Suppressor macrophage treated with lipopolysaccharide for 1 hour (primary cell): ENCODE measurements at regions not wholly inside any gene's neighbourhood (a gene's known extent, or its start where the extent isn't known, plus 50 kb on each side); places are given as distances from the start of the nearest gene placed in this dataset.
"Not testable (repeated sequence)": the region's sequence is repeated elsewhere in the genome, so short reads cannot be mapped to it uniquely, and the experiment has no call there.

Experiments used
- DNase-seq, 3 donors: peaks; one replicate each; pipeline ENCODE4 v3.0.0-alpha.2; 2020 to 2022

DNA sequence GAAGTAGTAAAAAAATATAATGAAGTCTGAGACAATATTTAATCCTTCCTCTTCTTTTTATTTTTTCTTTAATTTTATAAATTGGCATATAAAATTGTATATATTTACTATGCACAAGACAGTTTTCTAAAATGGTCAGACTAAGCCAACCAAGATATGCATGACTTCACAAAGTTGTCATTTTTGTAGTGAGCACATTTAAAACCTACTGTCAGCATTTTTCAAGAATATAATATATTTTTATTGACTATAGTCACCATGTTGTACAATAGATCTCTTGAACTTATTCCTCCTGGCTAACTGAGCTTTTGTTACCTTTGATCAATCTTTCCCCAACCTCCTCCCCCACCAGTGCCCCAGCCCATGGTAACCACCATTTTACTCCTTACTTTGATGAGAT is 129.2 kb downstream of the ATP6V1G3 start:
- DNase-seq = no peak

DNA sequence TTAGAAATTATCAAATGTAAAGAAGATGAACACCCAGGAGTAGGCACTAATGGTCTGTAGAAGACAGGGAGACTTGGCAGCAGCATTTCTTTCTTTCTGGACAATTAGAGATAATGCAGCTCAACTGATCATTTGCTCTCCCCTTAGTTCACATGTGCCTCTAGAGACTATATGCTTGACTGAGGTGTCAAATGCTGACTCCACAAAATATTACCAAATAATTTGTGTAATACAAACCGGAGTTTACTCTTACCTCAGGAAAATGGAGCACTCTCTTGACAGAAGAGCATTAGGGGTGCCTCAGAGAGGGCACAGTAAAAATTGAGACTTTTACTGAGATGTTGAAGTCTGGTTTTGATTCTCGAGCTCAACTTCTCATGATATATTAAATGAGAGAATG is 131.8 kb downstream of the ATP6V1G3 start:
- DNase-seq = no peak

DNA sequence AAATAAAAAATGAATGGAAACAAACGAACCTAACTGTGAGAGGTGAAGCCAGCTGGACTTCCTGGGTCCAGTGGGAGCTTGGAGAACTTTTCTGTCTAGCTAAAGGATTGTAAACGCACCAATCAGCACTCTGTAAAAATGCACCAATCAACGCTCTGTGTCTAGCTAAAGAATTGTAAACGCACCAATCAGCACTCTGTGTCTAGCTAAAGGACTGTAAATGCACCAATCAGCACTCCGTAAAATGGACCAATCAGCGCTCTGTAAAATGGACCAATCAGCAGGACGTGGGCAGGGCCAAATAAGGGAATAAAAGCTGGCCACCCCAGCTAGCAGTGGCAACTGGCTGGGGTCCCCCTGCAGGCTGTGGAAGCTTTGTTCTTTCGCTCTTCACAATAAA is 135.8 kb downstream of the ATP6V1G3 start:
- not testable (repeated sequence) for DNase-seq

DNA sequence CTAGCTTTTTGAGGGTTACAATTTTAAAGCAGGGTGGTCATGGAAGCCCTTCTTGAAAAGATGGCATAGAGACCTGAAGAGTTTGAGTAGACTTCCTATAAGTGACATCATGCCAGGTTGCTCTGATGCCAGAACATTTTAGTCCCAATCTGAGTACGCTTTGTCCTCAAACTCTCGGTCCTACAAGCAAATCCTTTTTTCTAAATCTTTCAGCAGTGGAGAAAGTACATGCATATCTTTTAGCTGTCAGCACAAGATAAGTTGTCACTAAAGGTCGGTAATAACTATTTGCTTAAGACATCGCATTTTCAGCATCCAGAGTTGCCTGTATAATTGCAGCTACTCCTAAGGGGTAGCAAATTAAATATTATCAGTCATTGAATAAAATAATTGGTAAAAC is 140.4 kb downstream of the ATP6V1G3 start:
- no peak for DNase-seq

DNA sequence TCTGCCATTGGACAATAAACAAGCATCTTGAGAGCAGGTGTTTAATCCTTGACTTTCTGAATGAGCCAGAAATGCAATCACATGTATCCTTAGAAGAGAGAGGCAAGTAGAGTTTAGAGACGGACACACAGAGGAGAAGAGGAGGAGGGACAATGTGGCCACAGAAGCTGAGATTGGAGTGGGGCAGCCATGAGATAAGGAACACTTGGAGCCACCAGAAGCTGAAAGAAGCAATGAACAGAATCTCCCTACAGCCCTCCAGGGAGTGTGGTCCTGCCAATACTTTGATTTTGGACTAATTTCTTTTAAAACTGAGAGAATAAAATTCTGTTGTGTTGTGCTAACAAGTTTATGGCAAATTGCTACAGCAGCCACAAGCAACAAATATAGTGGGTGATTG is 141.0 kb downstream of the ATP6V1G3 start:
- DNase-seq = no peak

DNA sequence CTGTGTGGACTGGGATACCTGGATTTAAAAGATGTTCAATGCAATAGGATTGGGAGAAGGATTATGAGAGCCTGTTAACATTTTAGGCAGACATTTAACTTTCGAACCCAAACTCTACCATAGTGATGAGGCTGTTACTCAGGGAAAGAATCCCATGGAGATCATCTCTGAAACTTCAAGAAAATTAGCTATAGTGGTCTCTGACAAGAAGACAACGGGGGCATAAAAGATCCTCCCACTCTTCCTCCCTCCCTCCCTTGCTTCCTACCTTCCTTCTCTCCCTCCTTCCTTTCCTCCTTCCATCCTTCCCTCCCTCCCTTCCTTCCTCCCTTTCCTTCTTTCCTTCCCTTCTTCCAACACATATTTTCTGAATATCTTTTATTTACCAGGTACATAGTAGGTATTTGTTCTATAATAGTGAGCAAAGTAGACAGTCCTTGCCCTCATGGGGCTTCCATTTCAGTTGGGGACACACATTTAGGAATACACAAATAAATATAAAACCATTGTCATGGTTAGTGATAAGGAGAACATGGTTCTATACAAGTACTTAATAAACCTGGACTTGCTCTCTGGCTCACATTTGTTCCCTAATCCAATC is 143.2 kb downstream of the ATP6V1G3 start:
- DNase-seq = no peak

DNA sequence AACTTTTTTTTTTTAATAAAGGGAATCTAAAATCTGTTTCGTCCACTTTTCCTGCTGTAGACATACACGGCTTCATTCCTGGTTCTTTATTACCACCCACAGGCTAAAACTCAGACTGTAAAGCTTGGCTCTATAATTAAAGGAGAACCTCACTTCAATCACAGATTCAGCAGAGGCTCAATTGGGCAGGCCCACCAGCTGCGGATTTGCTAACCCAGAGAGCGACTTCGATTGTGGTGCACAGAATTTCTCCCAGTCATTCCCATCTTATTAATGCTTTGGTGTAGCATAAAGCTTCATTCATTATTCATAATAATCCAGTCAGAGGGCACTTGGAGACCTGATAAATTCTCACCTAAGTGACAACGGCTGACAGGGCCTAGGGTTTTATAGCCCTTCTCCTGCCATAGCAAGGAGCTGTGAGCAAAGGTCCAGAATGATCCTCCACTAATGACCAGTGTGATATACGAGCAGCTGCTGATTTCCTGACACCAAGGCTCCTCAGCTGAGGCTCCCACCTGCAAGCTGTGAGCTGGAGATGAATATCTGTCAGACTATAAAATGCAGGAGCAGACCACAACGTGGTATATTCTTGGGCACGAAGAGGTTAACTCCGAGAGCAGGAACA is 149.0 kb downstream of the ATP6V1G3 start:
- DNase-seq = no peak

DNA sequence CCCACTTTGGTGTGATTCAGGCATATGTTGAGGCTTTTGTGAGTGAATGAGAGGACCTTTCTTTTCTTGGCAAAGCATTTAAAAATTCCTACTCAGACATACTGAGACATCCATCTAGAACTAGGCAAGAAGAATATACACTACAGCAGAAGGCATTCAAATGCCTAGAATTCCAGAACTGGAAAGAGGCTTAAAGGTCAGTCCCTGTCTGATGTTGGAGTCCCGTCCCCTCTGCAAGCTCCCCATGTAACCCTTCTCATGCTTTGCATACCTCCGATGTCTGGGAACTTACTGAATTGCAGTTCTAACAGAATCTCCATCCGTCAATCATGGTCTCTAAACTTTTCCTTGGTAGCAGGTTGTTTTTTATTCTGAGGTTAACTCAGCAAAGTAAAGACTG is 152.9 kb downstream of the ATP6V1G3 start:
- no peak for DNase-seq

DNA sequence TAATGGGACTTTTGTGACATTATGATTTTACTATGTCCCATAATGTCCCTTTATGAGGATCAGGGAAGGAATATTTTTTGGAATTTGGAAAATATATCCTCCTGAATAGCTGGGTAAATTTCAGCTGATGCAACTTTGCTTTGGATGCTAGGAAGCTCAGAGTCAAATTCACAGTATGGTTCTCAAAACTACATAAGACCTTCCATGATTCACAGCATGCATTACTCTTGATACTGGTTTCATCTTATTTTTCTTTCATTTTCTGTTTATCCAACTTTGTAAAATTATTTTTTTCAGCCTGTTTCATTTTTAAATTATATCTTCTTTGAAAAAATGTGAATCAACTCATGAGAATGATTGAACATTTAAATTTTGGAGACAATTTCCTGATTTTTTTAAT is 160.2 kb downstream of the ATP6V1G3 start:
- DNase-seq = no peak

DNA sequence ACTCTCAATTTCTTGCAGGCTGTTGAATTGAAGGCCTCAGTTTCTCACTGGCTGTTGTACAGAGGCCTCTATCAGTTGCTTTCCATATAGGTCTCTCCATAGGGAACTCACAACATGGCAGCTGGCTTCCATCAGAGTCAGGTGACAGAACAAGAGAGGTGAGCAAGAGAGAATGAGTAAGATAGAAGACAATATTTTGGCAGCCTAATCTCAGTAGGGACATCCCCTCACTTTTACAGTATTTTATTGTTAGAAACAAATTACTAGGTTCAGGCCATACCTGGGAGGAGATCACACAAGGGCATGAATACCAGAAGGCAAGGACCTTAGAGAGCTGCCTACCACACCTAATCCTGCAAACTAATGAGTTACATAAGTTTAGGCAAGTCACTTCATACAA is 162.8 kb downstream of the ATP6V1G3 start:
- no peak for DNase-seq

DNA sequence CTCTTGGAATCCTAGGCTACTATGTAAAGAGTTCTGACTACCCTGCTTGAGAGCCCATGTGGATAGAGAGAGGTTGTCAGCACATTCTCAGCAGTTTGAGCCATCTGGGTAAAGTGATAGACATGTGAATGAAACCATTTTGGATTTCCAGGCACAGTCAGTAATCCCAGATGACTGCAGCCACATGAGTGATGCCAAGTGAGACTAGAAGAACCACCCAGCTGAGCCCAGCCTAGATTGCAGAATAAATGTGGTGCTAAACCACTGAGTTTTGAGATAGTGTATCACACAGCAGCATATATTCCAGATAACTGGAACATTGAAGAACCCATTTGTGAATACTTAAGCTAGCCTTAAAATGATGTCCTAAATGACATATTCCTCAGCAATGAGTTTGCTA is 166.2 kb downstream of the ATP6V1G3 start:
- DNase-seq = no peak

DNA sequence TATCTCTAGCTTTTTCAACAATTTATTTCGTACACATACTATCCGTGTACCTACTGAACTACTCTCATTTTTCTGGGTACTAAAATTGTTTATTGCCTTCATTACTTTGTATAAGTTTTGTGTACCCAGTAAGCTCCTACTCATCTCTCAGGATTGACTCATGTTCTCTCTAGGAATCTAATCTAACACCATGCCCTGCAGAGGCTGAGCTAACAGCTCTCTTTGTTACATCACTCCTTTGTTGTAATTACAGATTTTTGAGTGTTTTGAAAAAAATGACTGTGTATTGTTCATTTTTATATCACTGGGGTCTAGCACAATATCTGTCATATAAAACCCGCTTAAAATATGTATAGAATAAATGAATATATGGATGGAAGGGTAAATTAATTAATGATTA is 167.1 kb downstream of the ATP6V1G3 start:
- DNase-seq = no peak
